ENCODE measurements at regions not wholly inside any gene's neighbourhood (a gene's known extent, or its start where the extent isn't known, plus 50 kb on each side); places are given as distances from the start of the nearest gene placed in this dataset.

- Histone ChIP-seq H2AK5ac (ENCODE audit: low read depth, low read length) (no peak overlapping the region), H3K36me3 (ENCODE audit: control insufficient read depth in 2 of 4, insufficient read depth in 4 of 4, low read length in 3 of 4) (peaks cover 0 to 6% (median 0%) of the 10 kb centered on the region in 4 experiments; a peak in 1 of 8 replicates), H2BK15ac (ENCODE audit: low read length) (no peak overlapping the region), H4K91ac (replicated peaks; ENCODE audit: insufficient read length, low read length) (no peak overlapping the region), H3K9me3 (ENCODE audit: insufficient read depth in 2 of 2, low read depth in 1 of 2, low read length in 1 of 2) (peaks cover 7 to 10% of the 10 kb centered on the region in 2 experiments), H3K18ac (ENCODE audit: extremely low read depth, low read length) (no peak overlapping the region), H3K9ac (replicated peaks in 1 of 4; ENCODE audit: extremely low read depth in 1 of 4, low read depth in 3 of 4, low read length in 3 of 4) (no peak overlapping the region), H3K79me2 (ENCODE audit: control insufficient read depth in 1 of 2, insufficient read depth in 2 of 2, low read length in 2 of 2) (no peaks in the 10 kb centered on the region), H3K23me2 (ENCODE audit: low read depth, low read length) (no peaks in the 10 kb centered on the region), H3K27me3 (replicated peaks in 1 of 4; ENCODE audit: control insufficient read depth in 3 of 4, extremely low read depth in 1 of 4, insufficient read depth in 3 of 4, low read length in 3 of 4) (no peaks in the 10 kb centered on the region), H4K20me1 (replicated peaks in 1 of 2; ENCODE audit: control insufficient read depth in 1 of 2, insufficient read depth in 2 of 2, low read length in 2 of 2) (no peaks in the 10 kb centered on the region), H3K23ac (ENCODE audit: insufficient read length) (no peak overlapping the region), H4K5ac (ENCODE audit: insufficient read length, low read depth, low read length) (no peak overlapping the region), H2BK120ac (replicated peaks; ENCODE audit: low read depth, low read length) (no peak overlapping the region), H3K4me2 (ENCODE audit: insufficient read depth in 1 of 2, low read depth in 2 of 2, low read length in 2 of 2) (no peak overlapping the region), H3K14ac (ENCODE audit: insufficient read length) (no peak overlapping the region), H3K79me1 (ENCODE audit: low read depth, low read length) (no peaks in the 10 kb centered on the region), H3K56ac (replicated peaks; ENCODE audit: insufficient read length, low read depth, low read length) (no peak overlapping the region), H3K4ac (replicated peaks; ENCODE audit: insufficient read length, low read depth, low read length) (no peak overlapping the region), H2BK20ac (ENCODE audit: low read length) (no peak overlapping the region), H3K4me3 (ENCODE audit: extremely low read depth in 1 of 4, insufficient read depth in 2 of 4, low read depth in 3 of 4, low read length in 4 of 4) (no peak overlapping the region), H3K27ac (ENCODE audit: low read depth, low read length) (no peak overlapping the region), H3K4me1 (replicated peaks in 1 of 4; ENCODE audit: control insufficient read depth in 3 of 4, insufficient read depth in 4 of 4, low read length in 3 of 4) (no peaks in the 10 kb centered on the region), H2BK5ac (ENCODE audit: low read depth, low read length) (no peak overlapping the region), H2AFZ (ENCODE audit: low read length) (no peak overlapping the region), H2BK12ac (ENCODE audit: low read depth, low read length) (no peak overlapping the region), H4K8ac (ENCODE audit: extremely low read depth, insufficient read depth, low read length) (no peak overlapping the region)
- ChIA-PET POLR2A (ENCODE audit: partially characterized antibody) (no interaction called here), CTCF (ENCODE audit: partially characterized antibody) (no interaction called here)
- DNase-seq (ENCODE audit: low read depth in 1 of 2, low spot score in 2 of 2) (no peak), FAIRE-seq (no peak)
- TF ChIP-seq CTBP2 (IDR thresholded peaks at IDR 0.05; ENCODE audit: borderline replicate concordance, insufficient read depth, insufficient read length, low read length) (no peak), EP300 (IDR thresholded peaks at IDR 0.05; ENCODE audit: borderline replicate concordance in 1 of 2, low read depth in 2 of 2, low read length in 2 of 2) (no peak), ZNF274 (IDR thresholded peaks at IDR 0.05; ENCODE audit: borderline replicate concordance, extremely low read depth, low read length) (no peak), NRF1 (IDR thresholded peaks at IDR 0.05; ENCODE audit: low read depth, low read length) (no peak), CHD2 (IDR thresholded peaks at IDR 0.05; ENCODE audit: low read length) (no peak)
Measured at GRCh38 chr3:95612611-95613010, 1201.8 kb upstream of the EPHA6 start.

Data from H1 (cell line).